ENCODE measurements at regions not wholly inside any gene's neighbourhood (a gene's known extent, or its start where the extent isn't known, plus 50 kb on each side); places are given as distances from the start of the nearest gene placed in this dataset.
A peak's percentile ranks its signal among the peaks of the same experiment; 100 is the strongest.

GRCh38 chr15:47376190-47376589 lies 341.1 kb upstream of the SEMA6D start:
- DNase-seq (ENCODE audit: low read depth) = no peak

GRCh38 chr15:47377465-47377864 lies 339.8 kb upstream of the SEMA6D start:
- no peak for DNase-seq (ENCODE audit: low read depth)

GRCh38 chr15:47378527-47378926 lies 338.8 kb upstream of the SEMA6D start:
- DNase-seq (ENCODE audit: low read depth) = no peak

- no peak for DNase-seq (ENCODE audit: low read depth)
These were observed 334.2 kb upstream of the SEMA6D start for GRCh38 chr15:47383102-47383501.

GRCh38 chr15:47383801-47384200 lies 333.5 kb upstream of the SEMA6D start:
- no peak for DNase-seq (ENCODE audit: low read depth)

- peak; percentile 26 for DNase-seq (ENCODE audit: low read depth)
These were observed 333.0 kb upstream of the SEMA6D start for GRCh38 chr15:47384341-47384740.

GRCh38 chr15:47384776-47385175 lies 332.5 kb upstream of the SEMA6D start:
- DNase-seq (ENCODE audit: low read depth) = no peak

- DNase-seq (ENCODE audit: low read depth) = no peak
These were observed 330.8 kb upstream of the SEMA6D start for GRCh38 chr15:47386459-47386858.

- DNase-seq (ENCODE audit: low read depth) = no peak
These were observed 329.0 kb upstream of the SEMA6D start for GRCh38 chr15:47388299-47388698.

GRCh38 chr15:47390208-47390765 lies 327.0 kb upstream of the SEMA6D start:
- no peak for DNase-seq (ENCODE audit: low read depth)

GRCh38 chr15:47394286-47394809 lies 323.0 kb upstream of the SEMA6D start:
- DNase-seq (ENCODE audit: low read depth) = no peak

- no peak for DNase-seq (ENCODE audit: low read depth)
These were observed 322.2 kb upstream of the SEMA6D start for GRCh38 chr15:47395076-47395475.

- no peak for DNase-seq (ENCODE audit: low read depth)
These were observed 319.6 kb upstream of the SEMA6D start for GRCh38 chr15:47397655-47398054.

GRCh38 chr15:47398132-47398531 lies 319.2 kb upstream of the SEMA6D start:
- DNase-seq (ENCODE audit: low read depth) = no peak

- no peak for DNase-seq (ENCODE audit: low read depth)
These were observed 318.7 kb upstream of the SEMA6D start for GRCh38 chr15:47398594-47398993.

GRCh38 chr15:47399100-47399499 lies 318.2 kb upstream of the SEMA6D start:
- DNase-seq (ENCODE audit: low read depth) = no peak

GRCh38 chr15:47400603-47401002 lies 316.7 kb upstream of the SEMA6D start:
- no peak for DNase-seq (ENCODE audit: low read depth)

- DNase-seq (ENCODE audit: low read depth) = no peak
These were observed 315.9 kb upstream of the SEMA6D start for GRCh38 chr15:47401427-47401826.

GRCh38 chr15:47402829-47403228 lies 314.5 kb upstream of the SEMA6D start:
- DNase-seq (ENCODE audit: low read depth) = no peak

- no peak for DNase-seq (ENCODE audit: low read depth)
These were observed 312.4 kb upstream of the SEMA6D start for GRCh38 chr15:47404877-47405276.

- no peak for DNase-seq (ENCODE audit: low read depth)
These were observed 311.7 kb upstream of the SEMA6D start for GRCh38 chr15:47405365-47406162.

GRCh38 chr15:47407692-47408091 lies 309.6 kb upstream of the SEMA6D start:
- no peak for DNase-seq (ENCODE audit: low read depth)

- no peak for DNase-seq (ENCODE audit: low read depth)
These were observed 308.3 kb upstream of the SEMA6D start for GRCh38 chr15:47409038-47409437.

- DNase-seq (ENCODE audit: low read depth) = no peak
These were observed 307.7 kb upstream of the SEMA6D start for GRCh38 chr15:47409600-47409999.
